Endodermal cell (in vitro differentiated cells): ENCODE measurements at regions not wholly inside any gene's neighbourhood (a gene's known extent, or its start where the extent isn't known, plus 50 kb on each side); places are given as distances from the start of the nearest gene placed in this dataset.
"Not testable (repeated sequence)": the region's sequence is repeated elsewhere in the genome, so short reads cannot be mapped to it uniquely, and the experiment has no call there.

ENCODE experiments used
- DNase-seq: peaks from one replicate; pipeline ENCODE4 v3.0.0-alpha.2; 2017
- H3K27ac ChIP-seq: 2 replicates; pipeline ENCODE4 v1.5.1; 2013; ENCODE audit warnings: mild to moderate bottlenecking, low read depth, low read length, moderate library complexity
- H3K27me3 ChIP-seq: 2 replicates; pipeline ENCODE4 v1.6.1; 2013; ENCODE audit warnings: mild to moderate bottlenecking, low read length, moderate library complexity; ENCODE audit not compliant: insufficient read depth, control insufficient read depth, poor library complexity, severe bottlenecking
- H3K36me3 ChIP-seq: 2 replicates; pipeline ENCODE4 v1.7.0; 2013; ENCODE audit warnings: mild to moderate bottlenecking, low read length, moderate library complexity; ENCODE audit not compliant: control insufficient read depth, insufficient read depth
- H3K4me1 ChIP-seq: one replicate; pipeline ENCODE4 v1.7.0; 2013; ENCODE audit warnings: low read length; ENCODE audit not compliant: control insufficient read depth, insufficient read depth
- H3K4me3 ChIP-seq: 2 replicates; pipeline ENCODE4 v1.5.1; 2013; ENCODE audit warnings: mild to moderate bottlenecking, low read length, moderate library complexity
- H3K9ac ChIP-seq: 2 replicates; pipeline ENCODE4 v1.6.1; 2013; ENCODE audit warnings: mild to moderate bottlenecking, low read length, moderate library complexity; ENCODE audit not compliant: poor library complexity, severe bottlenecking; ENCODE audit errors: extremely low read depth
- H3K9me3 ChIP-seq: 2 replicates; pipeline ENCODE4 v1.6.1; 2013; ENCODE audit warnings: mild to moderate bottlenecking, low read length, moderate library complexity; ENCODE audit not compliant: control insufficient read depth
- H3K27ac Mint-ChIP-seq: 2 replicates; pipeline ENCODE4 v1.8.0; 2020; ENCODE audit warnings: mixed read lengths
- H3K27me3 Mint-ChIP-seq: 2 replicates; pipeline ENCODE4 v1.8.0; 2021; ENCODE audit warnings: mild to moderate bottlenecking, mixed read lengths; ENCODE audit not compliant: insufficient read depth
- H3K36me3 Mint-ChIP-seq: 2 replicates; pipeline ENCODE4 v1.8.0; 2020; ENCODE audit warnings: low read depth, mixed read lengths
- H3K4me1 Mint-ChIP-seq: 2 replicates; pipeline ENCODE4 v1.8.0; 2020; ENCODE audit warnings: mixed read lengths
- H3K4me3 Mint-ChIP-seq: 2 replicates; pipeline ENCODE4 v1.8.0; 2020; ENCODE audit warnings: mild to moderate bottlenecking, moderate library complexity, mixed read lengths
- H3K9me3 Mint-ChIP-seq: 2 replicates; pipeline ENCODE4 v1.8.0; 2020; ENCODE audit warnings: mild to moderate bottlenecking, mixed read lengths
- WGBS, 2 experiments: methylation state at CpG; one replicate each; pipeline versions ENCODE4 v1.1.5 to v1.1.7; 2013; ENCODE audit warnings: missing lambda C conversion rate in 2 of 2, mixed read lengths in 1 of 2; ENCODE audit not compliant: insufficient coverage in 1 of 2, insufficient read length in 1 of 2; 5-methylcytosine and 5-hydroxymethylcytosine counted together
- TF ChIP-seq, protein P1 (sequence below): fragments of 200-600 bp; sonication (generic); conservative IDR thresholded peaks from 2 replicates; pipeline ENCODE4 v1.5.0; 2021; ENCODE audit warnings: antibody characterized with exemption, mild to moderate bottlenecking

DNA sequence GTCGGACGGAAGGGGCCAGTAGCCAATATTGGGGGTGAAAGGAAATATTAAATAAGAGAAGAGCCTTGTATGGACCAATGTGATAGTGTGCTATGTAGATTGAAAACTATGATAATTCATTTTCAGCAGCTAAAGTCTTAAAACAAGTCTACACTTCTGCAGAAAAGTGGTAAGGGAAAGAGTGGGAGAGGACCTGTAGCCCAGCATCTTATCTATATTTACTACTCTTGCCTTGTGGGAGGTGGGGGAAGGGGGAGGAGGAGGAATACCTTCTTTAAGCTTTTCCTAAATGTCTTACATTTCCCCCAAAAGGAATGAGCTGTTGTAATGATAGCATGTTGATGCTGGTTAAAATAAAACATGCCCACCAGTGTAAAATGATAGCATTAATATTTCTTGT, 220.0 kb upstream of the SPRY1 start:
- Mint-ChIP-seq H3K36me3 (no peaks in the 10 kb centered on the region), H3K27me3 (no peaks in the 10 kb centered on the region), H3K27ac (no peak overlapping the region), H3K4me1 (peaks cover 2% of the 10 kb centered on the region), H3K4me3 (no peak overlapping the region), H3K9me3 (no peaks in the 10 kb centered on the region)
- Histone ChIP-seq H3K4me3 (no peak overlapping the region), H3K4me1 (no peaks in the 10 kb centered on the region), H3K9me3 (no peaks in the 10 kb centered on the region), H3K36me3 (no peaks in the 10 kb centered on the region), H3K9ac (no peak overlapping the region), H3K27me3 (no peaks in the 10 kb centered on the region), H3K27ac (no peak overlapping the region)
- DNase-seq, result no peak
- TF ChIP-seq, protein P1, sequence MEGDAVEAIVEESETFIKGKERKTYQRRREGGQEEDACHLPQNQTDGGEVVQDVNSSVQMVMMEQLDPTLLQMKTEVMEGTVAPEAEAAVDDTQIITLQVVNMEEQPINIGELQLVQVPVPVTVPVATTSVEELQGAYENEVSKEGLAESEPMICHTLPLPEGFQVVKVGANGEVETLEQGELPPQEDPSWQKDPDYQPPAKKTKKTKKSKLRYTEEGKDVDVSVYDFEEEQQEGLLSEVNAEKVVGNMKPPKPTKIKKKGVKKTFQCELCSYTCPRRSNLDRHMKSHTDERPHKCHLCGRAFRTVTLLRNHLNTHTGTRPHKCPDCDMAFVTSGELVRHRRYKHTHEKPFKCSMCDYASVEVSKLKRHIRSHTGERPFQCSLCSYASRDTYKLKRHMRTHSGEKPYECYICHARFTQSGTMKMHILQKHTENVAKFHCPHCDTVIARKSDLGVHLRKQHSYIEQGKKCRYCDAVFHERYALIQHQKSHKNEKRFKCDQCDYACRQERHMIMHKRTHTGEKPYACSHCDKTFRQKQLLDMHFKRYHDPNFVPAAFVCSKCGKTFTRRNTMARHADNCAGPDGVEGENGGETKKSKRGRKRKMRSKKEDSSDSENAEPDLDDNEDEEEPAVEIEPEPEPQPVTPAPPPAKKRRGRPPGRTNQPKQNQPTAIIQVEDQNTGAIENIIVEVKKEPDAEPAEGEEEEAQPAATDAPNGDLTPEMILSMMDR, result no peak
- WGBS, 2 experiments, result 89% methylated on average over 2 of the region's 2 CpGs; no CpG with 5 or more reads in 1 of the 2 experiments

DNA sequence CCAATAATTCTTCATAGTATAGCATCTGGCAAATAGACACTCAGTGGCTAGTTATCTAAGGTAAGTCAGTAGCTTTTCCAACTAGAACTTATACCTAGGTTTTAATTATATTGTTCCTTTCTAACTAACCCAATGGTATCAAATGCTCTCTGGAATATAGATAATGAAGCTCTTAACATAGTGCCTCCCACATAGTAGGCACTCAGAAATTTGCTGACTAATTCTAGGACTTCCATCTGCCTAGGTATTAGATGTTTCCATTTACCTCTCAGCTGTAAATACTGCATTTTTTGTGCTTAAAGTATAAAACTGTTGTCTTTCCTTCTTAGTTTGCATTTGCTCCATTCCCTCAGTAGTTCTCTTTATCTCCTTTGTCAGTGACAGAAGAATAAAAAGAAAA, 214.3 kb upstream of the SPRY1 start:
- Mint-ChIP-seq H3K27me3 (no peaks in the 10 kb centered on the region), H3K4me3 (no peak overlapping the region), H3K9me3 (peaks cover 2% of the 10 kb centered on the region), H3K27ac (no peak overlapping the region), H3K4me1 (no peaks in the 10 kb centered on the region), H3K36me3 (no peaks in the 10 kb centered on the region)
- TF ChIP-seq, protein P1, result no peak
- Histone ChIP-seq H3K9me3 (no peaks in the 10 kb centered on the region), H3K9ac (no peak overlapping the region), H3K4me1 (no peaks in the 10 kb centered on the region), H3K4me3 (no peak overlapping the region), H3K27ac (no peak overlapping the region), H3K36me3 (no peaks in the 10 kb centered on the region), H3K27me3 (no peaks in the 10 kb centered on the region)
- DNase-seq, result no peak

DNA sequence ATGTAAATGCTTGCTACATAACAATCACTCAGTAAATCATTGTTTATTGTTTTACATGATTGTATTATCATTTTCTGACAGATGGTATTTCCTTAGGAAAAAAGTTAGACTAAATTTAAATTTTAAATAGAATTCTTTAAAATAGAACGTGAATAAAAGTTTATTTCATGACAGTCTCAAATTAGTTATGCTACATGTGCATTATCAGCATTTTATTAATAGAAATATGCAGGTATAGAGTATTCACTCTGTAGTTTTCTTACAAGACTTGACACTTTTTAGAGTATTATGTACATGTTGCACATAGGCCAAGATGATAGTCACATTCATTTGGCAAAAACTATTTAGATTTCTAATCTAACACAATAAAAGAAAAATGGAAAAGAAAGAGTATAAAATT, 213.3 kb upstream of the SPRY1 start:
- no peaks in the 10 kb centered on the region for H3K4me1 ChIP-seq
- H3K4me3 ChIP-seq, result no peak overlapping the region
- H3K27ac Mint-ChIP-seq, result no peak overlapping the region
- no peak for DNase-seq
- H3K27me3 ChIP-seq, result no peaks in the 10 kb centered on the region
- TF ChIP-seq, protein P1, result no peak
- no peak overlapping the region for H3K9ac ChIP-seq
- no peaks in the 10 kb centered on the region for H3K36me3 ChIP-seq
- no peaks in the 10 kb centered on the region for H3K27me3 Mint-ChIP-seq
- H3K4me1 Mint-ChIP-seq, result no peaks in the 10 kb centered on the region
- H3K9me3 Mint-ChIP-seq, result peaks cover 2% of the 10 kb centered on the region
- WGBS, 2 experiments, result no CpG with 5 or more reads among the region's 1 CpG
- H3K4me3 Mint-ChIP-seq, result no peak overlapping the region
- no peak overlapping the region for H3K27ac ChIP-seq
- no peaks in the 10 kb centered on the region for H3K36me3 Mint-ChIP-seq
- no peaks in the 10 kb centered on the region for H3K9me3 ChIP-seq

DNA sequence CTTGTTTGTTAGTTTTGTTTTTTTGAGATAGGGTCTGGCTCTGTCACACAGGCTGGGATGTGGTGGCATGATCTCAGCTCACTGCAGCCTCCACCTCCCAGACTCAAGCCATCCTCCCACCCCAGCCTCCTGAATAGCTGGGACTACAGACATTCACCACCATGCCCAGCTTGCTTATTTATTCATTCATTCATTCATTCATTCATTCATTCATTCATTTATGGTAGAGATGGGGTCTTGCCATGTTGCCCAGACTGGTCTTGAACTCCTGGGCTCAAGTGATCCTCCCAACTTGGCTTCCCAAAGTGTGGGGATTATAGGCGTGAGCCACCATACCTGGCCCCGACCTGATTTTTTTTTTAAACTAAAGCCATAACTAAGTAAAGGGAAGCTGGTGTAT, 212.8 kb upstream of the SPRY1 start:
- H3K27me3 Mint-ChIP-seq, H3K4me1 ChIP-seq, H3K4me1 Mint-ChIP-seq, H3K36me3 ChIP-seq, H3K4me3 ChIP-seq, DNase-seq, H3K9me3 Mint-ChIP-seq, H3K36me3 Mint-ChIP-seq, H3K9me3 ChIP-seq, H3K4me3 Mint-ChIP-seq, H3K27ac ChIP-seq, H3K9ac ChIP-seq, H3K27me3 ChIP-seq, H3K27ac Mint-ChIP-seq: not testable (repeated sequence)
- WGBS, 2 experiments, result 100% methylated on average over 2 of the region's 2 CpGs
